ENCODE measurements at regions not wholly inside any gene's neighbourhood (a gene's known extent, or its start where the extent isn't known, plus 50 kb on each side); places are given as distances from the start of the nearest gene placed in this dataset.

GRCh38 chr2:17441790-17442189, 76.5 kb downstream of the RAD51AP2 start:
- no peak for TF ChIP-seq POLR2A (IDR thresholded peaks at IDR 0.05)
- TF ChIP-seq POLR2AphosphoS5 (IDR thresholded peaks at IDR 0.05): no peak
- TF ChIP-seq CTCF (IDR thresholded peaks at IDR 0.05): no peak

Measured in suprapubic skin (tissue), 4 donors.